ENCODE measurements at regions not wholly inside any gene's neighbourhood (a gene's known extent, or its start where the extent isn't known, plus 50 kb on each side); places are given as distances from the start of the nearest gene placed in this dataset.

DNA sequence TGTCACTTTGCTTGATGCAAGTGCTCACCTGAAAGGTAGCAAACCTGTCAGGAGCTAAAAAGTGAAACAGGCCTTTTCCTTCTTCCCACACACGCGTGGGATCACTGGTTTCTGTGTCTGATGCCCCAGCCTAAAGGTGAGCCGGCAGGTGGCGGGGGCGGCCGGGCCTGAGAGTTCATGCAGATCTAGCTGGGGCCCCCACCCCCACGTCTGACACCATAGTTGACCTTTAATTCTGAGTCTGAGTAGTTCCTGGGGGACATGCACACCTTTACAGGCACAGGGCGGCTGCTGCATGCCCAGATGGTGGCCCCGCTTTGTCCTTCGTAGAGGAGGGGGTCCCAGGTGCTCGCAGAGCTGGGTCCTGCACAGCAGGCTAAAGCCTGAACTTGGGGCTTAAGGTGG lies 345.3 kb downstream of the TEX29 start:
- Histone ChIP-seq H3K4me2 (ENCODE audit: insufficient read depth, insufficient read length, low read length) (no peak overlapping the region), H3K79me1 (ENCODE audit: insufficient read depth, low read depth, low read length, poor library complexity, severe bottlenecking) (no peaks in the 10 kb centered on the region), H3T11ph (ENCODE audit: low read length) (no peak overlapping the region), H2AFZ (ENCODE audit: low read length) (no peak overlapping the region), H2BK120ac (ENCODE audit: low read depth, low read length, poor library complexity, severe bottlenecking) (no peak overlapping the region), H4K91ac (ENCODE audit: insufficient read length, low read depth, low read length) (no peak overlapping the region), H3K9ac (ENCODE audit: extremely low read depth, insufficient read length, low read length) (no peak overlapping the region), H3K23ac (ENCODE audit: insufficient read length, low read depth, low read length) (no peak overlapping the region), H2AK5ac (ENCODE audit: insufficient read length, low read length) (no peak overlapping the region), H3K4me1 (ENCODE audit: insufficient read depth, low read length) (no peaks in the 10 kb centered on the region), H3K14ac (ENCODE audit: insufficient read depth, low read length) (no peak overlapping the region), H3K27ac (ENCODE audit: insufficient read length, low read depth, low read length) (no peak overlapping the region), H4K5ac (ENCODE audit: insufficient read length, low read depth, low read length) (no peak overlapping the region), H3K79me2 (ENCODE audit: insufficient read depth, low read length) (no peaks in the 10 kb centered on the region), H3K9me3 (ENCODE audit: control insufficient read depth, low read depth, low read length) (no peaks in the 10 kb centered on the region), H3K23me2 (ENCODE audit: insufficient read length, low read depth, low read length, poor library complexity, severe bottlenecking) (no peaks in the 10 kb centered on the region), H3K27me3 (ENCODE audit: insufficient read depth, low read length) (no peaks in the 10 kb centered on the region), H3K18ac (ENCODE audit: insufficient read length, low read depth, low read length) (no peak overlapping the region), H2BK15ac (ENCODE audit: low read depth, low read length) (no peak overlapping the region), H2BK5ac (ENCODE audit: insufficient read length, low read length) (no peak overlapping the region), H4K8ac (replicated peaks; ENCODE audit: insufficient read length, low read depth, low read length) (no peak overlapping the region), H2BK12ac (ENCODE audit: insufficient read length, low read depth, low read length) (no peak overlapping the region), H2BK20ac (ENCODE audit: low read depth, low read length, poor library complexity, severe bottlenecking) (no peak overlapping the region), H3K4ac (ENCODE audit: low read depth, low read length) (no peak overlapping the region), H4K20me1 (ENCODE audit: control insufficient read depth, insufficient read depth, insufficient read length) (no peaks in the 10 kb centered on the region), H3K56ac (ENCODE audit: insufficient read length, low read depth, low read length) (no peak overlapping the region)
- Mint-ChIP-seq H3K4me1 (peaks cover 2 to 12% of the 10 kb centered on the region in 2 experiments; a peak in 2 of 4 replicates), H3K9me3 (no peaks in the 10 kb centered on the region), H3K27me3 (ENCODE audit: low read depth) (peaks cover 5% of the 10 kb centered on the region), H3K4me3 (no peak overlapping the region), H3K36me3 (ENCODE audit: insufficient read depth in 1 of 3, low read depth in 3 of 3) (no peaks in the 10 kb centered on the region), H3K27ac (no peak overlapping the region)
- DNase-seq: peak; percentile 18
- TF ChIP-seq, protein P1, sequence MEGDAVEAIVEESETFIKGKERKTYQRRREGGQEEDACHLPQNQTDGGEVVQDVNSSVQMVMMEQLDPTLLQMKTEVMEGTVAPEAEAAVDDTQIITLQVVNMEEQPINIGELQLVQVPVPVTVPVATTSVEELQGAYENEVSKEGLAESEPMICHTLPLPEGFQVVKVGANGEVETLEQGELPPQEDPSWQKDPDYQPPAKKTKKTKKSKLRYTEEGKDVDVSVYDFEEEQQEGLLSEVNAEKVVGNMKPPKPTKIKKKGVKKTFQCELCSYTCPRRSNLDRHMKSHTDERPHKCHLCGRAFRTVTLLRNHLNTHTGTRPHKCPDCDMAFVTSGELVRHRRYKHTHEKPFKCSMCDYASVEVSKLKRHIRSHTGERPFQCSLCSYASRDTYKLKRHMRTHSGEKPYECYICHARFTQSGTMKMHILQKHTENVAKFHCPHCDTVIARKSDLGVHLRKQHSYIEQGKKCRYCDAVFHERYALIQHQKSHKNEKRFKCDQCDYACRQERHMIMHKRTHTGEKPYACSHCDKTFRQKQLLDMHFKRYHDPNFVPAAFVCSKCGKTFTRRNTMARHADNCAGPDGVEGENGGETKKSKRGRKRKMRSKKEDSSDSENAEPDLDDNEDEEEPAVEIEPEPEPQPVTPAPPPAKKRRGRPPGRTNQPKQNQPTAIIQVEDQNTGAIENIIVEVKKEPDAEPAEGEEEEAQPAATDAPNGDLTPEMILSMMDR (conservative IDR thresholded peaks at IDR 0.05): no peak
- WGBS (ENCODE audit: extremely low coverage, insufficient read length, low lambda C conversion rate): no CpG with 5 or more reads among the region's 11 CpGs
